Fibroblast of lung (primary cell): ENCODE measurements at regions not wholly inside any gene's neighbourhood (a gene's known extent, or its start where the extent isn't known, plus 50 kb on each side); places are given as distances from the start of the nearest gene placed in this dataset.

Source experiments
- CTCF ChIP-seq, 2 donors: IDR thresholded peaks in 1 of 2; conservative IDR thresholded peaks in 1 of 2; 1 replicate in 1 of 2; 2 replicates in 1 of 2; pipeline ENCODE4 v1.5.1; 2011 to 2012; ENCODE audit warnings: low read length in 2 of 2, control low read depth in 1 of 2, inconsistent platforms in 1 of 2, low read depth in 1 of 2, mild to moderate bottlenecking in 1 of 2
- EZH2 ChIP-seq: IDR thresholded peaks from 2 replicates; pipeline ENCODE4 v1.5.1; 2012; ENCODE audit warnings: low read length, control low read depth, mild to moderate bottlenecking; ENCODE audit errors: missing control alignments

- TF ChIP-seq CTCF (conservative IDR thresholded peaks at IDR 0.05 in 1 of 2, IDR thresholded peaks at IDR 0.05 in 1 of 2; ENCODE audit: low read depth in 1 of 2, low read length in 2 of 2) (no peak), EZH2 (no peak)
Measured at GRCh38 chr14:84001023-84001422, 1528.9 kb upstream of the FLRT2 start.
